Keratinocyte (primary cell): ENCODE measurements at regions not wholly inside any gene's neighbourhood (a gene's known extent, or its start where the extent isn't known, plus 50 kb on each side); places are given as distances from the start of the nearest gene placed in this dataset.

Experiments
- EZH2 ChIP-seq: IDR thresholded peaks from one replicate; pipeline ENCODE4 v1.6.1; 2012; ENCODE audit warnings: inconsistent platforms, mild to moderate bottlenecking, low read length, moderate library complexity
- TF ChIP-seq, protein P1 (sequence below), 3 experiments: IDR thresholded peaks in 1 of 3; conservative IDR thresholded peaks in 1 of 3; optimal IDR thresholded peaks in 1 of 3; 2 replicates in 2 of 3; 3 replicates in 1 of 3; pipeline versions ENCODE3 to v1.5.1; 2011; ENCODE audit warnings: low read length in 3 of 3, mild to moderate bottlenecking in 3 of 3, moderate library complexity in 2 of 3, control low read depth in 1 of 3, inconsistent platforms in 1 of 3; ENCODE audit not compliant: insufficient read depth in 2 of 3; ENCODE audit errors: extremely low read depth in 1 of 3

DNA sequence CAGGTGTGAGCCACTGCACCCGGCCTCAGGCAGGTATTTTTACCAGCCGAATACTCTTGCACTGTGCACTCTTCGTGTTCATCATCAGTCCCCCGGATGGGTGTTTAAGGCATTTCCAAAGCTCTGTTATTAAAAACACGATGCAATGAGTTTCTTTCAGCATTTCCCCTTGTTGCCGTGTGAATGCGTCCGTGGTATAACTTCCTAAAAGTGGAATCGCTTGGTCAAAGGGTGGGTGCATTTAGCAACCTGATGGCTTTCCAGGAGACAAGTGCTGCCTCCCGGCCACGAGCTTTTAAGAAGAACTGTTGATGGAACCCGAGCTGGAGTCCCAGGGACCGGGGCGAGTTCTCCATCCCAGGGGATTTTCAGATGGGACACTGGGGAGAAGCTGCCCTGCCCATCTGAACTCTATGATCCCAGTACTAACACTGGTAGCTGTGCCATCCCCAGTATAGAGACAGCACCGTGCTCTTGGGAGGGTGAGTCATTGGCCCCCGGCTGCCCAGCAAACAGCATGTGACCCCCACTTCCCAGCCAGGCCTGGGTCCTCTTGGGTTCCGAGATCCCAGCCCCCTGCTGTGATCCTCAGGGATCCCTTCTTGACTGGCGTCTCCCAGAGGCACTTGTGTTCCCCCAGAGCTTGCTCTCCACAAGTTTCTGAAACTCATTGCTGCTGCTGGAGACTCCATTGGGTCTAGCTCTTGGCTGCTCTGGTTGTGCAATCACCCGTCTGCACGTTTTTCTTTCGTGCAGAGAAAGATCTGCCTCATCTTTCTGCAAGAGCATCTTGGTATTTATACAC lies 169.5 kb upstream of the IER5L start:
- TF ChIP-seq, protein P1, sequence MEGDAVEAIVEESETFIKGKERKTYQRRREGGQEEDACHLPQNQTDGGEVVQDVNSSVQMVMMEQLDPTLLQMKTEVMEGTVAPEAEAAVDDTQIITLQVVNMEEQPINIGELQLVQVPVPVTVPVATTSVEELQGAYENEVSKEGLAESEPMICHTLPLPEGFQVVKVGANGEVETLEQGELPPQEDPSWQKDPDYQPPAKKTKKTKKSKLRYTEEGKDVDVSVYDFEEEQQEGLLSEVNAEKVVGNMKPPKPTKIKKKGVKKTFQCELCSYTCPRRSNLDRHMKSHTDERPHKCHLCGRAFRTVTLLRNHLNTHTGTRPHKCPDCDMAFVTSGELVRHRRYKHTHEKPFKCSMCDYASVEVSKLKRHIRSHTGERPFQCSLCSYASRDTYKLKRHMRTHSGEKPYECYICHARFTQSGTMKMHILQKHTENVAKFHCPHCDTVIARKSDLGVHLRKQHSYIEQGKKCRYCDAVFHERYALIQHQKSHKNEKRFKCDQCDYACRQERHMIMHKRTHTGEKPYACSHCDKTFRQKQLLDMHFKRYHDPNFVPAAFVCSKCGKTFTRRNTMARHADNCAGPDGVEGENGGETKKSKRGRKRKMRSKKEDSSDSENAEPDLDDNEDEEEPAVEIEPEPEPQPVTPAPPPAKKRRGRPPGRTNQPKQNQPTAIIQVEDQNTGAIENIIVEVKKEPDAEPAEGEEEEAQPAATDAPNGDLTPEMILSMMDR (optimal IDR thresholded peaks at IDR 0.05 in 1 of 3, IDR thresholded peaks at IDR 0.05 in 1 of 3, conservative IDR thresholded peaks at IDR 0.05 in 1 of 3; ENCODE audit: extremely low read depth in 1 of 3, insufficient read depth in 2 of 3, low read length in 3 of 3) = no peak
- no peak for TF ChIP-seq EZH2
